GM12892 (cell line): ENCODE measurements at regions not wholly inside any gene's neighbourhood (a gene's known extent, or its start where the extent isn't known, plus 50 kb on each side); places are given as distances from the start of the nearest gene placed in this dataset.

Source experiments
- POLR2AphosphoS5 ChIP-seq: IDR thresholded peaks from 2 replicates; pipeline ENCODE4 v1.6.1; 2011; ENCODE audit warnings: low read depth, low read length, control low read depth
- TAF1 ChIP-seq: IDR thresholded peaks from 2 replicates; pipeline ENCODE4 v1.6.1; 2011; ENCODE audit warnings: low read depth, mild to moderate bottlenecking, control low read depth, low read length, borderline replicate concordance

- TF ChIP-seq POLR2AphosphoS5 = no peak
- TF ChIP-seq TAF1 = no peak
Measured at GRCh38 chr4:59381591-59381990, 1818.5 kb upstream of the ADGRL3 start.
